HEK293 (cell line): ENCODE measurements at regions not wholly inside any gene's neighbourhood (a gene's known extent, or its start where the extent isn't known, plus 50 kb on each side); places are given as distances from the start of the nearest gene placed in this dataset.

Experiments
- KLF9 ChIP-seq: fragments of 450-650 bp; formaldehyde crosslinking; IDR thresholded peaks from 2 replicates; pipeline ENCODE4 v1.5.1; 2016; ENCODE audit warnings: missing biosample characterization, missing genetic modification characterization, low read depth
- MYNN ChIP-seq: fragments of 450-650 bp; formaldehyde crosslinking; IDR thresholded peaks from 2 replicates; pipeline ENCODE4 v1.5.1; 2016; ENCODE audit warnings: missing biosample characterization, missing genetic modification characterization, borderline replicate concordance
- YY1 ChIP-seq: fragments of 450-650 bp; formaldehyde crosslinking; IDR thresholded peaks from 2 replicates; pipeline ENCODE4 v1.5.1; 2018; ENCODE audit warnings: missing biosample characterization, missing genetic modification characterization
- ZNF777 ChIP-seq: fragments of 450-650 bp; formaldehyde crosslinking; IDR thresholded peaks from 2 replicates; pipeline ENCODE4 v1.5.1; 2017; ENCODE audit warnings: missing biosample characterization, missing genetic modification characterization, borderline replicate concordance
- ZNF830 ChIP-seq: fragments of 450-650 bp; IDR thresholded peaks from 2 replicates; pipeline ENCODE4 v1.5.0; 2018; ENCODE audit warnings: missing biosample characterization, missing genetic modification characterization, low read depth, mild to moderate bottlenecking, moderate library complexity
- TF ChIP-seq, protein P1 (sequence below): fragments of 450-650 bp; formaldehyde crosslinking; IDR thresholded peaks from 2 replicates; pipeline ENCODE4 v1.5.1; 2016; ENCODE audit warnings: missing biosample characterization, missing genetic modification characterization
- TF ChIP-seq, protein P2 (sequence below): fragments of 450-650 bp; formaldehyde crosslinking; IDR thresholded peaks from 2 replicates; pipeline ENCODE4 v1.5.1; 2016; ENCODE audit warnings: missing biosample characterization, missing genetic modification characterization, low read depth
- TF ChIP-seq, protein P3 (sequence below): fragments of 450-650 bp; formaldehyde crosslinking; IDR thresholded peaks from 2 replicates; pipeline ENCODE4 v1.5.1; 2016; ENCODE audit warnings: missing biosample characterization, missing genetic modification characterization

DNA sequence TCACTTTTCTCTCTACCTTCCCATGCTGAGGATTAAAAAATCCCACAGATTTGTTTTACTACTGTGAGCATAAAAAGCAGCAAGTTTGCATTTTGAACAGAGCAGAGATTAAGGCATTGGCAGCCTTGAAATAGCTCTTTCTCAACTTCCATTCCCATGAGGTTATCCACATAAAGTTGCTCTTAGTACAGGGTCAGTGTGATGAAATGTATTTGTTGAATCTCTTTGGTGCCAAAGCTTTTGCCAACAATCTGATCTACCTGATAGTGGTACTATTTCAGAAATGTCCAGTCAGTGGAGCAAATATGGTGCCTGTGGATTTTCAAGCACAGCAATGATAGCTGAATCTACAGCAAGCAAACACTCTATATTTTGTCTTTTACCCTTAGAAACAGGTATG lies 254.8 kb downstream of the INHBA start:
- TF ChIP-seq YY1 (tag by site-specific recombination), result no peak
- no peak for TF ChIP-seq KLF9 (tag by site-specific recombination)
- no peak for TF ChIP-seq MYNN
- TF ChIP-seq, protein P1, sequence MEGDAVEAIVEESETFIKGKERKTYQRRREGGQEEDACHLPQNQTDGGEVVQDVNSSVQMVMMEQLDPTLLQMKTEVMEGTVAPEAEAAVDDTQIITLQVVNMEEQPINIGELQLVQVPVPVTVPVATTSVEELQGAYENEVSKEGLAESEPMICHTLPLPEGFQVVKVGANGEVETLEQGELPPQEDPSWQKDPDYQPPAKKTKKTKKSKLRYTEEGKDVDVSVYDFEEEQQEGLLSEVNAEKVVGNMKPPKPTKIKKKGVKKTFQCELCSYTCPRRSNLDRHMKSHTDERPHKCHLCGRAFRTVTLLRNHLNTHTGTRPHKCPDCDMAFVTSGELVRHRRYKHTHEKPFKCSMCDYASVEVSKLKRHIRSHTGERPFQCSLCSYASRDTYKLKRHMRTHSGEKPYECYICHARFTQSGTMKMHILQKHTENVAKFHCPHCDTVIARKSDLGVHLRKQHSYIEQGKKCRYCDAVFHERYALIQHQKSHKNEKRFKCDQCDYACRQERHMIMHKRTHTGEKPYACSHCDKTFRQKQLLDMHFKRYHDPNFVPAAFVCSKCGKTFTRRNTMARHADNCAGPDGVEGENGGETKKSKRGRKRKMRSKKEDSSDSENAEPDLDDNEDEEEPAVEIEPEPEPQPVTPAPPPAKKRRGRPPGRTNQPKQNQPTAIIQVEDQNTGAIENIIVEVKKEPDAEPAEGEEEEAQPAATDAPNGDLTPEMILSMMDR (tag by site-specific recombination), result no peak
- TF ChIP-seq, protein P2, sequence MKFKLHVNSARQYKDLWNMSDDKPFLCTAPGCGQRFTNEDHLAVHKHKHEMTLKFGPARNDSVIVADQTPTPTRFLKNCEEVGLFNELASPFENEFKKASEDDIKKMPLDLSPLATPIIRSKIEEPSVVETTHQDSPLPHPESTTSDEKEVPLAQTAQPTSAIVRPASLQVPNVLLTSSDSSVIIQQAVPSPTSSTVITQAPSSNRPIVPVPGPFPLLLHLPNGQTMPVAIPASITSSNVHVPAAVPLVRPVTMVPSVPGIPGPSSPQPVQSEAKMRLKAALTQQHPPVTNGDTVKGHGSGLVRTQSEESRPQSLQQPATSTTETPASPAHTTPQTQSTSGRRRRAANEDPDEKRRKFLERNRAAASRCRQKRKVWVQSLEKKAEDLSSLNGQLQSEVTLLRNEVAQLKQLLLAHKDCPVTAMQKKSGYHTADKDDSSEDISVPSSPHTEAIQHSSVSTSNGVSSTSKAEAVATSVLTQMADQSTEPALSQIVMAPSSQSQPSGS (tag by site-specific recombination), result no peak
- no peak for TF ChIP-seq ZNF830 (tag by site-specific recombination)
- no peak for TF ChIP-seq ZNF777 (tag by site-specific recombination)
- TF ChIP-seq, protein P3, sequence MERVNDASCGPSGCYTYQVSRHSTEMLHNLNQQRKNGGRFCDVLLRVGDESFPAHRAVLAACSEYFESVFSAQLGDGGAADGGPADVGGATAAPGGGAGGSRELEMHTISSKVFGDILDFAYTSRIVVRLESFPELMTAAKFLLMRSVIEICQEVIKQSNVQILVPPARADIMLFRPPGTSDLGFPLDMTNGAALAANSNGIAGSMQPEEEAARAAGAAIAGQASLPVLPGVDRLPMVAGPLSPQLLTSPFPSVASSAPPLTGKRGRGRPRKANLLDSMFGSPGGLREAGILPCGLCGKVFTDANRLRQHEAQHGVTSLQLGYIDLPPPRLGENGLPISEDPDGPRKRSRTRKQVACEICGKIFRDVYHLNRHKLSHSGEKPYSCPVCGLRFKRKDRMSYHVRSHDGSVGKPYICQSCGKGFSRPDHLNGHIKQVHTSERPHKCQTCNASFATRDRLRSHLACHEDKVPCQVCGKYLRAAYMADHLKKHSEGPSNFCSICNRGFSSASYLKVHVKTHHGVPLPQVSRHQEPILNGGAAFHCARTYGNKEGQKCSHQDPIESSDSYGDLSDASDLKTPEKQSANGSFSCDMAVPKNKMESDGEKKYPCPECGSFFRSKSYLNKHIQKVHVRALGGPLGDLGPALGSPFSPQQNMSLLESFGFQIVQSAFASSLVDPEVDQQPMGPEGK (tag by site-specific recombination), result no peak
